ENCODE measurements at regions not wholly inside any gene's neighbourhood (a gene's known extent, or its start where the extent isn't known, plus 50 kb on each side); places are given as distances from the start of the nearest gene placed in this dataset.
"Not testable (repeated sequence)": the region's sequence is repeated elsewhere in the genome, so short reads cannot be mapped to it uniquely, and the experiment has no call there.

GRCh38 chr3:139189943-139190342 is 145.3 kb upstream of the PRR23C start:
- 93 to 95% methylated on average over 5 of the region's 5 CpGs for WGBS, 2 experiments (ENCODE audit: low coverage in 1 of 2, low lambda C conversion rate in 2 of 2, missing lambda C conversion rate in 2 of 2)
- no peak for TF ChIP-seq EZH2 (IDR thresholded peaks at IDR 0.05; ENCODE audit: insufficient read depth, poor library complexity, severe bottlenecking)
- no peak for TF ChIP-seq EZH2phosphoT487 (IDR thresholded peaks at IDR 0.05; ENCODE audit: insufficient read depth, low read depth)
- no peak overlapping the region for H3K4me3 ChIP-seq
- no peaks in the 10 kb centered on the region for H3K4me1 ChIP-seq (ENCODE audit: insufficient read depth)
- H4K20me1 ChIP-seq (ENCODE audit: insufficient read depth), result no peaks in the 10 kb centered on the region
- DNase-seq, result no peak
- no peak overlapping the region for H3K4me2 ChIP-seq (ENCODE audit: unreplicated experiment)
- no peaks in the 10 kb centered on the region for H3F3A ChIP-seq (ENCODE audit: insufficient read depth)
- H3K27ac ChIP-seq, result no peak overlapping the region
- no peaks in the 10 kb centered on the region for H3K9me3 ChIP-seq (ENCODE audit: low read depth)
- no peak overlapping the region for H3K9ac ChIP-seq
- H2AFZ ChIP-seq, result no peak overlapping the region
- in situ Hi-C loops (cut with MboI), result no loop called here
- H3K9me2 ChIP-seq (ENCODE audit: insufficient read depth), result no peaks in the 10 kb centered on the region
- H3K36me3 ChIP-seq (ENCODE audit: low read depth), result no peaks in the 10 kb centered on the region
- no peaks in the 10 kb centered on the region for H3K79me2 ChIP-seq (ENCODE audit: insufficient read depth)
- H3K27me3 ChIP-seq (replicated peaks; ENCODE audit: insufficient read depth), result no peaks in the 10 kb centered on the region

- H3K36me3 ChIP-seq (ENCODE audit: low read depth); in situ Hi-C loops (cut with MboI): not testable (repeated sequence)
- 59 to 71% methylated on average over 2 to 3 of the region's 5 CpGs for WGBS, 2 experiments (ENCODE audit: low coverage in 1 of 2, low lambda C conversion rate in 2 of 2, missing lambda C conversion rate in 2 of 2)
Measured at GRCh38 chr3:139194421-139194820, 149.4 kb upstream of the MRPS22 start.

GRCh38 chr3:139196146-139196545 is 147.7 kb upstream of the MRPS22 start:
- H3K79me2 ChIP-seq (ENCODE audit: insufficient read depth); H2AFZ ChIP-seq; H3K9me2 ChIP-seq (ENCODE audit: insufficient read depth); H3K27me3 ChIP-seq (replicated peaks; ENCODE audit: insufficient read depth); H3K9me3 ChIP-seq (ENCODE audit: low read depth); H4K20me1 ChIP-seq (ENCODE audit: insufficient read depth); H3K4me3 ChIP-seq; H3K9ac ChIP-seq; H3K4me2 ChIP-seq (ENCODE audit: unreplicated experiment); DNase-seq; in situ Hi-C loops (cut with MboI); H3K27ac ChIP-seq; H3K36me3 ChIP-seq (ENCODE audit: low read depth): not testable (repeated sequence)
- H3F3A ChIP-seq (ENCODE audit: insufficient read depth), result peaks cover 21% of the 10 kb centered on the region; the same call in 1 of the 2 replicates
- 69 to 74% methylated on average over 10 of the region's 10 CpGs for WGBS, 2 experiments (ENCODE audit: low coverage in 1 of 2, low lambda C conversion rate in 2 of 2, missing lambda C conversion rate in 2 of 2)
- H3K4me1 ChIP-seq (ENCODE audit: insufficient read depth), result peaks cover 20% of the 10 kb centered on the region

More at GRCh38 chr3:139194421-139194820, 149.4 kb upstream of the MRPS22 start:
- H3F3A ChIP-seq (ENCODE audit: insufficient read depth), result peaks cover 10% of the 10 kb centered on the region; the same call in 1 of the 2 replicates
- H3K9ac ChIP-seq; H2AFZ ChIP-seq; H3K4me2 ChIP-seq (ENCODE audit: unreplicated experiment); H3K27ac ChIP-seq; H3K9me2 ChIP-seq (ENCODE audit: insufficient read depth); H3K9me3 ChIP-seq (ENCODE audit: low read depth); H3K27me3 ChIP-seq (replicated peaks; ENCODE audit: insufficient read depth); DNase-seq; H4K20me1 ChIP-seq (ENCODE audit: insufficient read depth); H3K4me3 ChIP-seq; H3K79me2 ChIP-seq (ENCODE audit: insufficient read depth): not testable (repeated sequence)
- peaks cover 12% of the 10 kb centered on the region for H3K4me1 ChIP-seq (ENCODE audit: insufficient read depth)

- in situ Hi-C loops (cut with MboI), result no loop called here
- WGBS, 2 experiments (ENCODE audit: low coverage in 1 of 2, low lambda C conversion rate in 2 of 2, missing lambda C conversion rate in 2 of 2), result 92 to 96% methylated on average over 2 of the region's 2 CpGs
- no peaks in the 10 kb centered on the region for H4K20me1 ChIP-seq (ENCODE audit: insufficient read depth)
- no peak overlapping the region for H3K4me2 ChIP-seq (ENCODE audit: unreplicated experiment)
- no peak overlapping the region for H3K4me3 ChIP-seq
- H3K27me3 ChIP-seq (replicated peaks; ENCODE audit: insufficient read depth), result no peaks in the 10 kb centered on the region
- no peak overlapping the region for H3K9ac ChIP-seq
- no peak for DNase-seq
- H3K36me3 ChIP-seq (ENCODE audit: low read depth), result no peaks in the 10 kb centered on the region
- peaks cover 20% of the 10 kb centered on the region for H3K4me1 ChIP-seq (ENCODE audit: insufficient read depth)
- no peaks in the 10 kb centered on the region for H3K9me3 ChIP-seq (ENCODE audit: low read depth)
- no peaks in the 10 kb centered on the region for H3K9me2 ChIP-seq (ENCODE audit: insufficient read depth)
- TF ChIP-seq EZH2 (IDR thresholded peaks at IDR 0.05; ENCODE audit: insufficient read depth, poor library complexity, severe bottlenecking) (no peak), EZH2phosphoT487 (IDR thresholded peaks at IDR 0.05; ENCODE audit: insufficient read depth, low read depth) (no peak)
- H2AFZ ChIP-seq, result no peak overlapping the region
- peaks cover 21% of the 10 kb centered on the region; the same call in 1 of the 2 replicates for H3F3A ChIP-seq (ENCODE audit: insufficient read depth)
- no peaks in the 10 kb centered on the region for H3K79me2 ChIP-seq (ENCODE audit: insufficient read depth)
- H3K27ac ChIP-seq, result no peak overlapping the region
Measured at GRCh38 chr3:139197251-139197650, 146.6 kb upstream of the MRPS22 start.

- H3K4me3 ChIP-seq, result no peak overlapping the region
- peaks cover 21% of the 10 kb centered on the region; the same call in 1 of the 2 replicates for H3F3A ChIP-seq (ENCODE audit: insufficient read depth)
- H3K4me1 ChIP-seq (ENCODE audit: insufficient read depth), result peaks cover 20% of the 10 kb centered on the region
- no peaks in the 10 kb centered on the region for H3K79me2 ChIP-seq (ENCODE audit: insufficient read depth)
- 0 out of 2 replicates have a peak overlapping the region, but pooled peaks have one; percentile 43 for H3K27ac ChIP-seq
- WGBS, 2 experiments (ENCODE audit: low coverage in 1 of 2, low lambda C conversion rate in 2 of 2, missing lambda C conversion rate in 2 of 2), result 70 to 78% methylated on average over 2 of the region's 2 CpGs
- no peaks in the 10 kb centered on the region for H4K20me1 ChIP-seq (ENCODE audit: insufficient read depth)
- H3K4me2 ChIP-seq (ENCODE audit: unreplicated experiment), result peak overlapping the region; percentile 68
- H3K27me3 ChIP-seq (replicated peaks; ENCODE audit: insufficient read depth), result no peaks in the 10 kb centered on the region
- DNase-seq, result peak; percentile 34
- TF ChIP-seq EZH2phosphoT487 (IDR thresholded peaks at IDR 0.05; ENCODE audit: insufficient read depth, low read depth) (no peak), EZH2 (IDR thresholded peaks at IDR 0.05; ENCODE audit: insufficient read depth, poor library complexity, severe bottlenecking) (no peak)
- no peaks in the 10 kb centered on the region for H3K36me3 ChIP-seq (ENCODE audit: low read depth)
- H3K9ac ChIP-seq, result no peak overlapping the region; the same call in 1 of the 2 replicates
- peak overlapping the region; percentile 78 for H2AFZ ChIP-seq
- in situ Hi-C loops (cut with MboI), result no loop called here
- H3K9me2 ChIP-seq (ENCODE audit: insufficient read depth), result no peaks in the 10 kb centered on the region
- no peaks in the 10 kb centered on the region for H3K9me3 ChIP-seq (ENCODE audit: low read depth)
Measured at GRCh38 chr3:139198186-139198585, 145.6 kb upstream of the MRPS22 start.
